HG02884 (cell line): ENCODE measurements at regions not wholly inside any gene's neighbourhood (a gene's known extent, or its start where the extent isn't known, plus 50 kb on each side); places are given as distances from the start of the nearest gene placed in this dataset.
"Not testable (repeated sequence)": the region's sequence is repeated elsewhere in the genome, so short reads cannot be mapped to it uniquely, and the experiment has no call there.

ENCODE experiments used
- ATAC-seq: cut with Tn5 transposase; IDR thresholded peaks from one replicate; pipeline ENCODE4 v1.9.1; 2021; ENCODE audit warnings: mild to moderate bottlenecking, moderate library complexity; ENCODE audit not compliant: unreplicated experiment

GRCh38 chr3:127420829-127421228 is 133.0 kb upstream of the PRR20G start:
- no peak for ATAC-seq

- ATAC-seq: no peak
These were observed 132.1 kb upstream of the PRR20G start for GRCh38 chr3:127419641-127420553.

- ATAC-seq: no peak
These were observed 131.3 kb upstream of the PRR20G start for GRCh38 chr3:127419182-127419581.

- no peak for ATAC-seq
These were observed 130.8 kb upstream of the PRR20G start for GRCh38 chr3:127418560-127419147.

- no peak for ATAC-seq
These were observed 130.1 kb upstream of the PRR20G start for GRCh38 chr3:127417709-127418559.

GRCh38 chr3:127413871-127414270 is 126.0 kb upstream of the PRR20G start:
- no peak for ATAC-seq

GRCh38 chr3:127413318-127413673 is 125.5 kb upstream of the PRR20G start:
- ATAC-seq: no peak

- ATAC-seq: no peak
These were observed 124.9 kb upstream of the PRR20G start for GRCh38 chr3:127412578-127413317.

- ATAC-seq: not testable (repeated sequence)
These were observed 124.0 kb upstream of the PRR20G start for GRCh38 chr3:127411875-127412274.

- ATAC-seq: no peak
These were observed 123.4 kb upstream of the PRR20G start for GRCh38 chr3:127411083-127411727.

- no peak for ATAC-seq
These were observed 122.8 kb upstream of the PRR20G start for GRCh38 chr3:127410678-127411077.

- no peak for ATAC-seq
These were observed 122.3 kb upstream of the PRR20G start for GRCh38 chr3:127410137-127410488.

GRCh38 chr3:127409421-127410136 is 121.7 kb upstream of the PRR20G start:
- no peak for ATAC-seq

GRCh38 chr3:127408684-127409420 is 121.0 kb upstream of the PRR20G start:
- no peak for ATAC-seq

- ATAC-seq: no peak
These were observed 120.3 kb upstream of the PRR20G start for GRCh38 chr3:127408022-127408683.

- no peak for ATAC-seq
These were observed 119.4 kb upstream of the PRR20G start for GRCh38 chr3:127407026-127407939.

GRCh38 chr3:127406309-127407025 is 118.6 kb upstream of the PRR20G start:
- ATAC-seq: no peak
